HG03460 (cell line): ENCODE measurements at regions not wholly inside any gene's neighbourhood (a gene's known extent, or its start where the extent isn't known, plus 50 kb on each side); places are given as distances from the start of the nearest gene placed in this dataset.
"Not testable (repeated sequence)": the region's sequence is repeated elsewhere in the genome, so short reads cannot be mapped to it uniquely, and the experiment has no call there.

ENCODE experiments used
- ATAC-seq: cut with Tn5 transposase; IDR thresholded peaks from one replicate; pipeline ENCODE4 v1.9.1; 2021; ENCODE audit not compliant: unreplicated experiment

DNA sequence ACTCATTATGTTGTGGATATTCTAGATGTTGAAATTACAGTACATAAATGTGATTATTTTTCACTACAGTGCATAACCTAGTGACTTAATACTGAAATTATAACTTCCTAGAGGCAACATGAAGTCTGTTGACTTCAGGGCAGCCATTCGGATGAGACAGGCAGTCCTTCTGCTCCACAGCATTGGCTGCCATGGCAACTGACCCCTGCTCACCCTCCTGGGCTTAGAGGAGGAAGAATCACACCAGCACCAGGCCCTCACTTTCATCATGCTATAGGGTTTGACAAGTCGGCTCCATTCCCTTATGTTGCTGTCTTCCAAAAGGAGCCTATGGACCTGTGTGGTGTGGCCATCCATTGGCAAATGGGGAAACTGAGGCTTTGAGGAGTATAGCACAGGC is 233.5 kb upstream of the TMEM132C start:
- no peak for ATAC-seq

- ATAC-seq, result no peak
These were observed 226.0 kb upstream of the TMEM132C start for GRCh38 chr12:128040971-128041370.

GRCh38 chr12:128042283-128042682 is 224.7 kb upstream of the TMEM132C start:
- ATAC-seq, result not testable (repeated sequence)

DNA sequence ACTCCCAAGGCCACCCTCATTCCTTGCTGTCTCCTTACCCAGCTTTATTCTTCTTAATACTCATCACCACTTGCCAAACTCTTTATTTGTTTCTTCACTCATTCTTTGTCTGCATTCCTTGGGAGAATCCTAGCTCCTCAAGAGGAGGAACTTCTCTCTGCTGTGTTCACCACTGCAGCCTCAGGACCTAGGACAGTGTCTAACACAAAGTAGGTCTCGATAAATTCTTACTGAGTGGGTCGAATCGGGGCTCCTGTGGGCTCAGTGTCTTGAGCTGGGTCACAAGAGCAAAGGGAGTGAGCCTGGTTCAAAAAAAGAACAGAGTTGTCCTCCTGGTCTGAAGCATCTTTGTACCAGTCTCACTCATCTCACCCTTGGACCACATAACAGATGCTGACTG is 224.1 kb upstream of the TMEM132C start:
- no peak for ATAC-seq

DNA sequence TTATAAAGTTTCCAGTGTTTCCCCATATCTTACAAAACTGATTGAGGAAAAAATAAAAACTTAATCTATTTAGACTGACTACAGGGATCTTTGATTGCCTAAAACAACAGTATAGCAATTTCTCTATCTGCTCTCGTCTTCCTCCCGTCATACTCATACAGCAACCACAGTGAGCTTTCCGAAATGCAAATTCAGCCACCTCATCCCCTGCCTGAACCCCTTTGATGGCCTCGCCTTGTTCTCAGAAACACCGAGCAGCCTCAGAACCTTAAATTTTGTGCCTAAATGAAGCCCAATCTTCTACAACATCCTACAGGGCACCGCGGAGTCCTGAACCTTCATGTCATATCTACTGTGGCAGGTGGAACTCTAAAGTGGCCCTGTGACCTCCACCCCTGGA is 223.7 kb upstream of the TMEM132C start:
- ATAC-seq, result no peak

DNA sequence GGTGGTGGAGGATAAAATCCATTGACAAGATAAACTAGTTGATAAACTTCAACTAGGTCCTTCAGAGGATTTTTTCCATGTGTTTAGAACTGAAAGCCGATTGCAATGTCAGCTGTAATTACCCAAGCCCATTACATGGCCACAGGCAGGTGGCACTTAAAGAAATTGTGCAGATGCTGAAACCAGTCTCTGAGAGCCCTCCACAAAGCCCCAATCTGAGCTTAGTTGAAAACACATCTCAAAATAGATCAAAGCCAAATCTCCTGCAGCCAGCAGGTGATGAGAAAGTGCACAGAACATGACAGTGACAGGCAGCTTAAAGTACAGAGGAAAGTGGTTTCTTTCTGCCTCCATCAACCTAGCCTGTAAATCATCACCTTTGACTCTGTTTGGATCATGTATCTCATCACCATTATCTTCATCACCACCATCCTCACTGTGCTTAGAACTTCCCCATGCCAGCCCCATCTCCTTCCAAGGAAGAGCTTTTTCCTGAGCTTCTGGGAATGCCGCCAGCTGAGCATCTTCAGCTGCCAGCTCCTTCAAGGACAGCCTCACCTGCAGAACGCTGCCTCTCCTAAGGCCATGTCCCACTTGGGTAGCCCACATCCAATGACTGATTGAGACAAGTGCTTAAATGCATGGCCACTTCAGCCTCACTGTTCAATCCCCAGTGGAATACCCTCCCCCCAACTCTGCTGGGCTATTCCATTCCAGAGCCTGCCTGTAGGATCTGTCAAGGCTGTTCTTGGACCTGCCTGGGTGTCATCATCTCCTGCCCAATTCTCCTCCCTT is 219.5 kb upstream of the TMEM132C start:
- no peak for ATAC-seq

DNA sequence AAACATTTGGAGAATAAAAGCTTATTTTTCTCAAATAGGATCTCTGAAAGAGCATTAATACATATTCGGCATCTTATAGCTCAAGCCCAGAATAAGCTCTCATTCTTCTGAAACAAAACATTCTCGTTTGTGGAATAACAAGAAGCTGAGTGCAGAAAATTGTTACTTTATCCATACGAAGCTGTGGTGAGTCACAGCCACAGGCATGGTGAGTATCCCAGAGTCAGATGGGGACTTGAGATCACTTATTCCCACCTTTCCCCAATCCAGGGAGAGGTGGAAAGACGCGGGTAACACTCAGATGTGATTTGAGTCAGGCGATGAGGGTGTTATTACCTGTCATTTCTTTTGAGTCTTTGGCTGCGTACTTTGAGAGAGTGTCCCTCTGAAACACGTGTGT is 214.6 kb upstream of the TMEM132C start:
- no peak for ATAC-seq

GRCh38 chr12:128052777-128053176 is 214.2 kb upstream of the TMEM132C start:
- no peak for ATAC-seq

GRCh38 chr12:128055567-128055966 is 211.4 kb upstream of the TMEM132C start:
- ATAC-seq, result no peak

DNA sequence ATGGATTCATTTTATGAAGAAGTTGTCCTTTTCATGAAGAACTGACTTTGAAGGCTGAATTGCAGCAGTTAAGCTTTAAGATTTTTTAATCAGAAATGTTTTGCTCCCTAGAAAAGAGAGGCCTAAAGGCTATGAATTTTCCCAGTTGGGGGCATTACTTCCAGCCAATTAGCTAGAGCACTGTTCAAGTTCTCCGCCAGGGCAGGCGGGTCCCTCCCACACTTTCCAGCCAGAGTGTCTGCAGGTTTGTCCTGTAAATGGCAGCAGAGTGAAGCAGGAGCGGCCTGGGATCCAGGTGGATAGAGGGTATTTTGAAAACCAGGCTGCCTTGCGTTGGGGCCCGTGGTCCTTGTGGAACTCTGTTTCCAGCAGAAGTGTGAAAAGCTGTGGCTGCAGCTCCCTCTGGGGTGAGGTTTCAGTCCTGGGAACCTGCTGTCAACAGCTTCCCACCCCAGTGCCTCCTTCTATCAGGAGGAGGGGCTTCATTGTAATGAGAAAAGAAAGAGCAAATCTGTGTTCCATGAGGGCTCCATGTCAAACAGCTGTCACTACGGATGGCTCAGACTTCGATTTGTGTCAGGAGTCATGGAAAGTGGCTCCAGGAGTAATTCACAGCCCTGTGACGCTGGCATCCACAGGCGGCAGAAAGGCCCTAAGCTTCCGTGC is 210.7 kb upstream of the TMEM132C start:
- no peak for ATAC-seq

DNA sequence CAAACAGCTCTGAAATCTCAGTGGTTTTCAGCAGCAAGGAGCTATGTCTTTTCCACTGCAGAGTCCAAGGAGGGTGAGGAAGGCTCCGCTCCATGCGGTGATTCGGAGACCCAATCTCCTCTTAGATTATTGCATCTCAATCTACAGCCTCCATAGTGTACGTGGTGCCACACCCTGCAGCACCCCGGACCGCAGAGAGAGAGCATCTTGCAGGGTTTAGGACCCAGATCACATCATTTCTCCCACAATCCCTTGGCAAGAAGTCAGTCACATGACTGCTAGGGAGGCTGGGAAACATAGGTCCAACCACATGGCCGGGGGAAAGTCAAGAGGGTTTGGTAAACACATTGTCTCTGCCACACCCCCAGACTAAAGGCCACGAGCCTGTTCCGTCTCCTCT is 209.4 kb upstream of the TMEM132C start:
- no peak for ATAC-seq

DNA sequence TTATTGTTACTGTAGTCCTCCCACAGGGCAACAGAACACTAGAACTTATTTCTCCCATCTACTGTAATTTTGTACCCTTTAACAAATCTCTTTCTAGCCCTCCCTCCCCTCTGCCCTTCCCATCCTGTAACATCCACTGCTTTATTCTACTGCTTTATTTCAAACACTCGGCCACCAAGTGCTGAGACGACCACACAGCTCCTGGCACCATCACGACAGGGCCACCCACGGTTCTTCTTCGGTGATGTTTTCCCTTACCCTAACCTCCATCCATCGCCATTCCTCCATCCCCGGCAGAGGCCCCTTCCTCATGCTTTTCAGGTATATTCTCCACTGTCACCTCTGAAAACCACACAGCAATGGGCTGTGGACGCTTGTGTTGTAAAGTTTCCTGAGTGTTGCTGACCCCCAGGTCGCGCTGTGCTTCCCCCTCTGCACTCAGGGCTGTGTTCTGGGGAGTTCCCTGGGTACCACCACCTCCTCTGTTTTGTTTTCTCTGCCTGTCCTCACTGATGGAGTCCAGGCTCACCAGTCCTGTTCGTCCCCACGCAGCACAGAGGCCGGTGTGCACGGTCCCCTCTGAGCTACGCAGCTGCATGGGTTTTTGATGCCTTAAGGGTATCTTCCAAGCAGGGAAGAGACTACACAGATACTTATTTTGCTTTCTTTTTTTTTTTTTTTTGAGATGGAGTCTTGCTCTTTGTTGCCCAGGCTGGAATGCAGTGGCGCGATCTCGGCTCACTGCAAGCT is 207.2 kb upstream of the TMEM132C start:
- ATAC-seq, result no peak

- no peak for ATAC-seq
These were observed 198.8 kb upstream of the TMEM132C start for GRCh38 chr12:128068211-128068610.

DNA sequence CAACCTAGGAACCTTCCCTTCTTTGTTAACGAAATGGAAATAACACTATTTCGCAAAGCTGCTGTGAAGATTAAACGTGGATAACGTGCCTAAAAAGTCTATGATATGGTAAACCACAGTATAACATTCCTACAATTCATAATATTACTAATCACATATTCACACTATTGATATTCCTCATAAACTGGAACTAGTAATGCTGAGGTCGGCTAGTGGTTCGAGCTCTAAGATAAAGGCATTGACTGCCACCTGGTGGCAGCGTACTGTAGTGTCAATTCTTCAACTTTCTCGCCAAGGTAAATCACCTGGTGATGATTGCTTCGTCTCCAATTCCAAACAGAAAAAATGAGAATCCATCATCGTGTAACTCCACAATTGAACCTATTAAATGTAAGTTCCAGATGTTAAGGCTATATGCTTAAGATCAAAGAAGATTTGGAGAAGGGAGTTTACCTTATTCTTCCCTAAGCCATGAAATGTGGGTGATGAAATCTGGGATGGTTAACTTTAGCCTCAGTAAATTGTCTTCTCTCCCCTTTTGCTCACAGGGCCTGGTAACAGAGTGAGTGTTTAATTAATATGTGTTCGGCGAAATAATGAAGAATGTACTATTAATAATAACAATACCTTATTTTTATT is 197.5 kb upstream of the TMEM132C start:
- no peak for ATAC-seq

DNA sequence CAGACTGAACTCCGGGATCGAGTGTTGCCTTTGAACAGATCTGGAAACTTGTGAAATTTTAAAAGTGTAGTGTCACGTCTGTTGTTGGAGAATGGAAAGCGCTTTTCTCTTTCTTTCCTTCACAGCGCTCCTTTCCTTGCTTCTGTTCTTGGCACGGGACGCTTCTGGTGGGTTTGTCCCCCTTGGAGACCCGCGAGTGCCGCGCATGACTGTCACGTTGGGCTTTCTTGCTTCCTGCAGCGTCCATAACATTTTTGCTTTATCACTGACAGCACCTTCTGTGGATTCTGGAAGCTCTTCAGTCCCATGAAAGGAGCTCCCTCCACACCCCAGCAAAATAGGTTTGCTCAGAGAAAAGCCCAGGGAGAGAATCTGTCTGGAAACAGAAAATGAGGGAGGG is 193.0 kb upstream of the TMEM132C start:
- ATAC-seq, result no peak

- ATAC-seq, result no peak
These were observed 191.6 kb upstream of the TMEM132C start for GRCh38 chr12:128075332-128075731.

GRCh38 chr12:128076188-128076587 is 190.8 kb upstream of the TMEM132C start:
- ATAC-seq, result no peak

DNA sequence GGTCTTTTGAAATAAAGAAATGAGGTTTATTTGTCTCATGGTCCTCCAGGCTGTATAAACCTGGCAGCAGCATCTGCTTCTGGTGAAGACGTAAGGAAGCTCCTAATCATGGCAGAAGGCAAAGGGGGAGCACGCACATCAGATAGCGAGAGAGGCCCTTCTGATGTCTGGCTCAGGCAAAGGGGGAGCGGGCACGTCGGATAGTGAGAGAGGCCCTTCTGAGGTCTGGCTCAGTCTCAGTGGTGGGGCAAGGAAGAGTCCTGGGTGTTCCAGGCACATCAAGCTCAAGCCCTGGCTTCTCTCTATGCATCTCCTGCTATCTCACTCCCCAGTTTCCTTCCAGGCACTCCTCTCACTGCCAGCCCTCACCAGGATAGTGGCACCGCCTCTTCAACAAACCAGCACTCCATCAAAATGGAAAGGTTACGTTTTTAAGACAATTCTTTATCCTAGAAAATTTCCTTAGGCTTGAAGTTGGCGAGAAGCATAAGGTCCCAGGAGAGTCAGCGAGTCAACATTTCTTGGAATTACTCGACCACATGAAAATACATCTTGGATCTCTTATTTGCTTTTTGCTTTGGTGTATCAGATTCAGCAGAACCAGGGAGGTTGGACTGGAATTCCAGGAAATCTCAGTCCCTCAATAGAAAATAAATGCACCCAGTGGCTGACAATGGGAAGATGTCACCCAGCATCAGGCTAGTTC is 189.6 kb upstream of the TMEM132C start:
- no peak for ATAC-seq

DNA sequence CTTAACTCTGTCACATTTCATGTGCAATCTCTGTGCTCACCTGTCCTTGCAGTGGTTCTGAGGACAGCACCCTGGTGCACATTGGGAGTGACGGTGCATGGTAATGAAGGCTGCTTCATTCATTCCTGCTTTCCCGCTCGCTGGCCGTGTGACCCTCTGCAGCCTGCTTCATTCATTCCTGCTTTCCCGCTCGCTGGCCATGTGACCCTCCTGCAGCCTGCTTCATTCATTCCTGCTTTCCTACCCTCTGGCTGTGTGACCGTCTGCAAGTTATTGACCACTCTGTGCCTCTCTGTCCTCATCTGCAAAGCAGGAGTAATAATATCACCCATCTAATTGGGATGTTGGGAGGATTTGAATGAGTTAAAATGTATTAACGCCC is 189.1 kb upstream of the TMEM132C start:
- no peak for ATAC-seq

DNA sequence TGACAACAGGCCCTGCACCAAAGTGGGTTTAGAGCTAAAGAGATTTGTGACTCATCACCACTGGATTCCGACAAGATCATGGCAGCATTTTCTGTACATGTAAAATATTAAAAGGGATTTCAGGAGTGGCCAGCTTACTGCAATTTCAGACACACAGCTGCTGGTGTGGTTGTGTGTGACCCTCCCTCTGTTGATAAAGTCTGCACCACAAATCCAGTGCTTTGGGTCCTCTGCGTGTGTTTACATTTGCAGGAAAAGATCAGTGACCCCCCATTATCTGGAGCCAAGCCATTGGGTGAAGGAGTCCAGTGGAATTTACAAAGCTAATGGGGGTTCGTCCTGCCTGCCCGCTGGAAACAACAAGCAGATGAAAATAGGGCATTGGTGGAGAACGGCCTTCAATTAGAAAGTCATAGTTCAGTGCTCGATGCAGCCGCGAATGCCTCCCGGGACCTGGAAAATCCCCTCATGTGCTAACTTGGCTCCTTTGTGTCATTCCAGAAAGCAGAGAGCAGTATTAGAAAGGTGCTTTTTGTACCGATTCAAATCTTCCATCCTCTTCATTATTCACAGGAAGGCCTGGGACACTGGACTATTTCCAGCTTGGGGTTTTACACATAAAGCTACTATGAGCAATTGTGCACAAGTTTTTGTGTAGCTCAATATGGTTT is 188.5 kb upstream of the TMEM132C start:
- no peak for ATAC-seq
